H54 (cell line): ENCODE measurements at regions not wholly inside any gene's neighbourhood (a gene's known extent, or its start where the extent isn't known, plus 50 kb on each side); places are given as distances from the start of the nearest gene placed in this dataset.
"Not testable (repeated sequence)": the region's sequence is repeated elsewhere in the genome, so short reads cannot be mapped to it uniquely, and the experiment has no call there.

Experiments
- DNase-seq: peaks from one replicate; pipeline ENCODE4 v3.0.0; 2011; ENCODE audit warnings: low spot score, mixed read lengths; ENCODE audit not compliant: insufficient read length
- FAIRE-seq: peaks from 3 replicates; lab custom pipeline; 2011; peaks lifted over from hg19 to GRCh38; lab: Jason Lieb, UNC
- POLR2A ChIP-seq: IDR thresholded peaks from 2 replicates; pipeline ENCODE4 v1.6.1; 2011; ENCODE audit warnings: low read depth, mild to moderate bottlenecking, low read length

- DNase-seq: no peak
- no peak for FAIRE-seq
- no peak for TF ChIP-seq POLR2A
These were observed 249.4 kb upstream of the USP24 start for GRCh38 chr1:55464550-55464949.

GRCh38 chr1:55463814-55464475, 248.8 kb upstream of the USP24 start:
- DNase-seq (no peak), FAIRE-seq (no peak)
- no peak for TF ChIP-seq POLR2A

GRCh38 chr1:55457874-55458273, 242.7 kb upstream of the USP24 start:
- no peak for FAIRE-seq
- TF ChIP-seq POLR2A: no peak
- DNase-seq: no peak

- no peak for FAIRE-seq
- no peak for DNase-seq
- TF ChIP-seq POLR2A: no peak
These were observed 241.8 kb upstream of the USP24 start for GRCh38 chr1:55456971-55457370.

GRCh38 chr1:55448261-55448660, 233.1 kb upstream of the USP24 start:
- FAIRE-seq (no peak), DNase-seq (no peak)
- no peak for TF ChIP-seq POLR2A

- TF ChIP-seq POLR2A: no peak
- DNase-seq (no peak), FAIRE-seq (no peak)
These were observed 232.3 kb upstream of the USP24 start for GRCh38 chr1:55447488-55447887.

GRCh38 chr1:55446351-55446750, 231.2 kb upstream of the USP24 start:
- no peak for TF ChIP-seq POLR2A
- DNase-seq (no peak), FAIRE-seq (peak; percentile 6)

GRCh38 chr1:55445416-55445815, 230.3 kb upstream of the USP24 start:
- FAIRE-seq (no peak), DNase-seq (no peak)
- no peak for TF ChIP-seq POLR2A

GRCh38 chr1:55444667-55445066, 229.5 kb upstream of the USP24 start:
- no peak for FAIRE-seq
- no peak for TF ChIP-seq POLR2A
- DNase-seq: no peak

GRCh38 chr1:55443175-55443915, 228.2 kb upstream of the USP24 start:
- DNase-seq (peak; percentile 44), FAIRE-seq (peak; percentile 91)
- TF ChIP-seq POLR2A: no peak

GRCh38 chr1:55441489-55441888, 226.3 kb upstream of the USP24 start:
- no peak for FAIRE-seq
- DNase-seq: no peak
- no peak for TF ChIP-seq POLR2A

- FAIRE-seq (no peak), DNase-seq (no peak)
- TF ChIP-seq POLR2A: no peak
These were observed 222.5 kb upstream of the USP24 start for GRCh38 chr1:55437692-55438091.

- not testable (repeated sequence) for FAIRE-seq, DNase-seq
These were observed 215.6 kb upstream of the USP24 start for GRCh38 chr1:55430720-55431119.

GRCh38 chr1:55430206-55430605, 215.0 kb upstream of the USP24 start:
- not testable (repeated sequence) for DNase-seq, FAIRE-seq

- TF ChIP-seq POLR2A: no peak
- DNase-seq (peak; percentile 73), FAIRE-seq (peak; percentile 96)
These were observed 214.1 kb upstream of the USP24 start for GRCh38 chr1:55428944-55429931.
